SK-N-SH (cell line): ENCODE measurements at regions not wholly inside any gene's neighbourhood (a gene's known extent, or its start where the extent isn't known, plus 50 kb on each side); places are given as distances from the start of the nearest gene placed in this dataset.

Experiments
- CTCF ChIA-PET: fragments of 300-600, 350-600 bp; formaldehyde crosslinking; extraction: SDS; loops from one replicate; lab custom pipeline; 2021; lab: Yijun Ruan, JAX
- POLR2A ChIA-PET: fragments of 350-600 bp; sonication (Branson Sonifier 250); formaldehyde crosslinking; extraction: SDS; loops from one replicate; lab custom pipeline; 2020; ENCODE audit warnings: antibody characterized with exemption, inconsistent platforms; lab: Yijun Ruan, JAX
- DNase-seq: peaks from one replicate; pipeline ENCODE4 v3.0.0; 2012
- H2AFZ ChIP-seq: fragments of 200-600 bp; sonication (generic); 2 replicates; pipeline ENCODE4 v1.8.1; 2016; ENCODE audit warnings: antibody characterized with exemption, mild to moderate bottlenecking, low read depth
- H3F3A ChIP-seq: fragments of 200-600 bp; sonication (generic); replicated peaks from 2 replicates; pipeline ENCODE3; 2016; ENCODE audit warnings: antibody characterized with exemption, mild to moderate bottlenecking; ENCODE audit not compliant: insufficient read depth
- H3K27ac ChIP-seq, 2 experiments: fragments of 200-500 bp in 1 of 2; fragments of 200-600 bp in 1 of 2; sonication (Bioruptor generic) in 1 of 2; sonication (generic), shearing (Covaris generic) in 1 of 2; 2 replicates each; pipeline versions ENCODE4 v1.5.1 to v1.6.1; 2014 to 2016; ENCODE audit warnings: low read depth in 2 of 2, inconsistent platforms in 1 of 2, low read length in 1 of 2, mild to moderate bottlenecking in 1 of 2, mixed read lengths in 1 of 2
- H3K27me3 ChIP-seq: fragments of 200-600 bp; sonication (generic), shearing (Covaris generic); 2 replicates; pipeline ENCODE4 v1.6.1; 2016; ENCODE audit warnings: mixed run types; ENCODE audit not compliant: insufficient read depth
- H3K36me3 ChIP-seq, 2 experiments: fragments of 200-500 bp in 1 of 2; fragments of 200-600 bp in 1 of 2; sonication (Bioruptor generic) in 1 of 2; sonication (generic) in 1 of 2; replicated peaks in 1 of 2; 2 replicates each; pipeline versions ENCODE3 to v1.5.1; 2014 to 2016; ENCODE audit warnings: low read length in 1 of 2, mild to moderate bottlenecking in 1 of 2; ENCODE audit not compliant: insufficient read depth in 2 of 2, control insufficient read depth in 1 of 2
- H3K4me1 ChIP-seq, 2 experiments: fragments of 200-500 bp in 1 of 2; fragments of 200-600 bp in 1 of 2; sonication (Bioruptor generic) in 1 of 2; sonication (generic), shearing (Covaris generic) in 1 of 2; 2 replicates each; pipeline versions ENCODE4 v1.5.1 to v1.6.1; 2014 to 2016; ENCODE audit warnings: low read depth in 1 of 2, low read length in 1 of 2, mixed run types in 1 of 2; ENCODE audit not compliant: insufficient read depth in 2 of 2, control insufficient read depth in 1 of 2
- H3K4me2 ChIP-seq: fragments of 200-600 bp; sonication (generic), shearing (Covaris generic); 2 replicates; pipeline ENCODE4 v1.6.1; 2017; ENCODE audit warnings: mixed run types
- H3K4me3 ChIP-seq, 2 experiments: fragments of 200-500 bp in 1 of 2; fragments of 200-600 bp in 1 of 2; sonication (Bioruptor generic) in 1 of 2; sonication (generic), shearing (Covaris generic) in 1 of 2; 2 replicates each; pipeline versions ENCODE4 v1.5.1 to v1.8.1; 2014 to 2016; ENCODE audit warnings: low read depth in 2 of 2, inconsistent platforms in 1 of 2, low read length in 1 of 2, mild to moderate bottlenecking in 1 of 2, mixed read lengths in 1 of 2, moderate library complexity in 1 of 2
- H3K79me2 ChIP-seq: fragments of 200-600 bp; sonication (generic); 2 replicates; pipeline ENCODE4 v1.8.1; 2017; ENCODE audit warnings: mild to moderate bottlenecking; ENCODE audit not compliant: insufficient read depth
- H3K9ac ChIP-seq: fragments of 200-600 bp; sonication (generic); 2 replicates; pipeline ENCODE4 v1.6.1; 2017; ENCODE audit warnings: mixed run types
- H3K9me2 ChIP-seq: fragments of 200-600 bp; sonication (generic); 2 replicates; pipeline ENCODE4 v1.6.1; 2017; ENCODE audit warnings: mixed run types
- H3K9me3 ChIP-seq: fragments of 200-600 bp; sonication (generic); 2 replicates; pipeline ENCODE4 v1.6.1; 2017; ENCODE audit warnings: mixed run types, mild to moderate bottlenecking, moderate library complexity
- H4K20me1 ChIP-seq: fragments of 200-600 bp; sonication (generic); 2 replicates; pipeline ENCODE4 v1.6.1; 2017; ENCODE audit warnings: mild to moderate bottlenecking, mixed run types; ENCODE audit not compliant: insufficient read depth
- FOXM1 ChIP-seq: IDR thresholded peaks from 2 replicates; pipeline ENCODE4 v1.4.0; 2012; ENCODE audit warnings: low read depth, mild to moderate bottlenecking
- NRF1 ChIP-seq: IDR thresholded peaks from 2 replicates; pipeline ENCODE4 v1.6.1; 2012; ENCODE audit warnings: low read depth, mild to moderate bottlenecking, low read length
- POLR2AphosphoS5 ChIP-seq: IDR thresholded peaks from 2 replicates; pipeline ENCODE4 v1.6.1; 2012; ENCODE audit warnings: low read depth, low read length
- RCOR1 ChIP-seq: fragments of 150-350 bp; IDR thresholded peaks from 2 replicates; pipeline ENCODE4 v1.6.1; 2017; ENCODE audit warnings: antibody characterized with exemption, low read length
- REST ChIP-seq: IDR thresholded peaks from 2 replicates; pipeline ENCODE4 v1.6.1; 2012; ENCODE audit warnings: mild to moderate bottlenecking, low read depth, low read length, moderate library complexity
- RFX5 ChIP-seq: IDR thresholded peaks from 2 replicates; pipeline ENCODE4 v1.6.1; 2012; ENCODE audit warnings: mild to moderate bottlenecking, improper control_type of control experiment, low read length
- RXRA ChIP-seq: IDR thresholded peaks from 2 replicates; pipeline ENCODE4 v1.4.0; 2012; ENCODE audit warnings: low read depth, mild to moderate bottlenecking, borderline replicate concordance
- TEAD4 ChIP-seq: IDR thresholded peaks from 2 replicates; pipeline ENCODE4 v1.4.0; 2012; ENCODE audit warnings: mild to moderate bottlenecking, borderline replicate concordance; ENCODE audit not compliant: insufficient read depth
- TF ChIP-seq, protein P1 (sequence below): fragments of 150-350 bp; IDR thresholded peaks from 2 replicates; pipeline ENCODE4 v1.6.1; 2017; ENCODE audit warnings: antibody characterized with exemption, low read length, low read depth, borderline replicate concordance
- TF ChIP-seq, protein P2 (sequence below): fragments of 200-600 bp; sonication (generic); IDR thresholded peaks from 2 replicates; pipeline ENCODE4 v1.6.1; 2017; ENCODE audit warnings: antibody characterized with exemption, mild to moderate bottlenecking, moderate library complexity
- TF ChIP-seq, protein P3 (sequence below): IDR thresholded peaks from 2 replicates; pipeline ENCODE4; 2012

GRCh38 chr2:83320053-83320452, 1139.0 kb downstream of the SUCLG1 start:
- H3K27me3 ChIP-seq: no peaks in the 10 kb centered on the region
- no peak for TF ChIP-seq TEAD4
- TF ChIP-seq REST: no peak
- no peak for TF ChIP-seq POLR2AphosphoS5
- TF ChIP-seq RCOR1: no peak
- TF ChIP-seq, protein P1, sequence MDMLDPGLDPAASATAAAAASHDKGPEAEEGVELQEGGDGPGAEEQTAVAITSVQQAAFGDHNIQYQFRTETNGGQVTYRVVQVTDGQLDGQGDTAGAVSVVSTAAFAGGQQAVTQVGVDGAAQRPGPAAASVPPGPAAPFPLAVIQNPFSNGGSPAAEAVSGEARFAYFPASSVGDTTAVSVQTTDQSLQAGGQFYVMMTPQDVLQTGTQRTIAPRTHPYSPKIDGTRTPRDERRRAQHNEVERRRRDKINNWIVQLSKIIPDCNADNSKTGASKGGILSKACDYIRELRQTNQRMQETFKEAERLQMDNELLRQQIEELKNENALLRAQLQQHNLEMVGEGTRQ: no peak
- no peak for TF ChIP-seq NRF1
- TF ChIP-seq RXRA: no peak
- TF ChIP-seq, protein P2, sequence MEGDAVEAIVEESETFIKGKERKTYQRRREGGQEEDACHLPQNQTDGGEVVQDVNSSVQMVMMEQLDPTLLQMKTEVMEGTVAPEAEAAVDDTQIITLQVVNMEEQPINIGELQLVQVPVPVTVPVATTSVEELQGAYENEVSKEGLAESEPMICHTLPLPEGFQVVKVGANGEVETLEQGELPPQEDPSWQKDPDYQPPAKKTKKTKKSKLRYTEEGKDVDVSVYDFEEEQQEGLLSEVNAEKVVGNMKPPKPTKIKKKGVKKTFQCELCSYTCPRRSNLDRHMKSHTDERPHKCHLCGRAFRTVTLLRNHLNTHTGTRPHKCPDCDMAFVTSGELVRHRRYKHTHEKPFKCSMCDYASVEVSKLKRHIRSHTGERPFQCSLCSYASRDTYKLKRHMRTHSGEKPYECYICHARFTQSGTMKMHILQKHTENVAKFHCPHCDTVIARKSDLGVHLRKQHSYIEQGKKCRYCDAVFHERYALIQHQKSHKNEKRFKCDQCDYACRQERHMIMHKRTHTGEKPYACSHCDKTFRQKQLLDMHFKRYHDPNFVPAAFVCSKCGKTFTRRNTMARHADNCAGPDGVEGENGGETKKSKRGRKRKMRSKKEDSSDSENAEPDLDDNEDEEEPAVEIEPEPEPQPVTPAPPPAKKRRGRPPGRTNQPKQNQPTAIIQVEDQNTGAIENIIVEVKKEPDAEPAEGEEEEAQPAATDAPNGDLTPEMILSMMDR: no peak
- no peak for TF ChIP-seq FOXM1
- TF ChIP-seq, protein P3, sequence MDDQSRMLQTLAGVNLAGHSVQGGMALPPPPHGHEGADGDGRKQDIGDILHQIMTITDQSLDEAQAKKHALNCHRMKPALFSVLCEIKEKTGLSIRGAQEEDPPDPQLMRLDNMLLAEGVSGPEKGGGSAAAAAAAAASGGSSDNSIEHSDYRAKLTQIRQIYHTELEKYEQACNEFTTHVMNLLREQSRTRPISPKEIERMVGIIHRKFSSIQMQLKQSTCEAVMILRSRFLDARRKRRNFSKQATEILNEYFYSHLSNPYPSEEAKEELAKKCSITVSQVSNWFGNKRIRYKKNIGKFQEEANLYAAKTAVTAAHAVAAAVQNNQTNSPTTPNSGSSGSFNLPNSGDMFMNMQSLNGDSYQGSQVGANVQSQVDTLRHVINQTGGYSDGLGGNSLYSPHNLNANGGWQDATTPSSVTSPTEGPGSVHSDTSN: no peak
- no peak for TF ChIP-seq RFX5
- TF ChIP-seq, all 33 proteins: peak for 0
- ChIA-PET POLR2A (no interaction called here), CTCF (no interaction called here)
- no peaks in the 10 kb centered on the region for H3K36me3 ChIP-seq
- H3K9me3 ChIP-seq: no peaks in the 10 kb centered on the region
- no peak overlapping the region for H2AFZ ChIP-seq
- no peaks in the 10 kb centered on the region for H3K9me2 ChIP-seq
- H3K79me2 ChIP-seq: no peaks in the 10 kb centered on the region
- H3K9ac ChIP-seq: no peak overlapping the region
- H3K4me3 ChIP-seq: no peak overlapping the region
- H4K20me1 ChIP-seq: no peaks in the 10 kb centered on the region
- no peaks in the 10 kb centered on the region for H3K4me1 ChIP-seq
- H3K27ac ChIP-seq: no peak overlapping the region
- H3K4me2 ChIP-seq: no peak overlapping the region
- DNase-seq: no peak
- no peaks in the 10 kb centered on the region for H3F3A ChIP-seq
